NT2/D1 (cell line): ENCODE measurements at regions not wholly inside any gene's neighbourhood (a gene's known extent, or its start where the extent isn't known, plus 50 kb on each side); places are given as distances from the start of the nearest gene placed in this dataset.

Experiments
- SUZ12 ChIP-seq: IDR thresholded peaks from 2 replicates; pipeline ENCODE4 v1.6.1; 2011; ENCODE audit not compliant: insufficient read length, insufficient read depth; ENCODE audit errors: extremely low read depth
- YY1 ChIP-seq: IDR thresholded peaks from 2 replicates; pipeline ENCODE4 v1.6.1; 2011; ENCODE audit not compliant: insufficient read length, insufficient read depth

GRCh38 chr1:218812360-218812759 lies 361.3 kb upstream of the LYPLAL1 start:
- TF ChIP-seq SUZ12, result no peak
- no peak for TF ChIP-seq YY1
